Stimulated activated CD8-positive, alpha-beta memory T cell treated with anti-CD3 and anti-CD28 coated beads, Interleukin-4, amount 100 ng/mL, for 1 hour (primary cell): ENCODE measurements at regions not wholly inside any gene's neighbourhood (a gene's known extent, or its start where the extent isn't known, plus 50 kb on each side); places are given as distances from the start of the nearest gene placed in this dataset.

ENCODE experiments used
- DNase-seq, 2 donors: peaks; one replicate each; pipeline ENCODE4 v3.0.0-alpha.2; 2020; ENCODE audit warnings: low read depth in 2 of 2, low spot score in 1 of 2

DNA sequence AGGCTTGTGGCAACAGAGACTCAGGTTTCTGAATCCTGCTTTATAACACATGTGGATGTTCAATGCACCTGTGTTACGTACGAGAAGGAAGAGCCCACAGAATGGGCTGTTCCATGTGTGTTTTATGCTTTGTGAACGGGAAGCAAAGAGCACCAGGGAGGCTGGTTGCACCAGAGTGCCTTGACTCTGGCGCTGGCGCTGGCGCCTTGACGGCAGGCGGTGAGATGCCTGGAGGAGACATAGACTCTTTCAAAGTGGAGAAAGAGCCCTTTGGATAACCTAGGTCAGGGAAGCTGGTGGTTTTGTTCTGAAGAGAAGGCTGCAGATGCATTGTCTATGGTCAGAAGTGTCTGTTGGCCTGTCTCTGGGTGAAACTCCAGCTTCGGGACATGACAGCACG lies 80.2 kb upstream of the APCDD1 start:
- no peak for DNase-seq

DNA sequence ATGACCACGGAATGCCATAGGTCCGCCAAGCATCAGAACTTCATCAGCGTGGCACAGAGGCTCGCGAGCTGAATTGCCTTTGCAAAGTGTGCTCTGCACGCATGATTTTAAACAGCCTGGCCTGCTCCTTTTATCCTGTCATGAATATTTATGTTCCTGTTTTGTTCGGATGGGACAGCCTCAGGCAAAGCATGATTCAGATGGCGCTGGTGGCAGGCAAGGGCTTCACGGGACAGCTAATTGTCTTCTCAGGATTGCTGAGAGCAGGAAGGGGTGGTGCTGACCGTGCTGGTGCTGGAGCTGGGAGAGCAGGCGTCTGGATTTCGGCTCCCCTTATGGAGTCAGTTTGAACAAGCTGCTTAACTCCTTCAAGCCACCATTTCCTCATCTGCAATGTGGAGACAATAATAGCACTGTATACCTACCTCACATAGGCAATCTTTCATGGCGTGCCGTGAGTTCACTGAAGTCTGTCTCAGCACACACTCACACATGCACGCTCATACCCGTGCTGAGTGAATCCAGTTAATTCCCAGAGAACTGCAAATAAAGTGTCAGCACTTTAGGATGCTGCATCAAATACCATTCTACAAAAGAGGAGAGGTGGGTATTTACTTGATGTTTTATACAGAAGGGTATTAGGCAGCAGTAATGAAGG lies 79.7 kb upstream of the APCDD1 start:
- no peak for DNase-seq

DNA sequence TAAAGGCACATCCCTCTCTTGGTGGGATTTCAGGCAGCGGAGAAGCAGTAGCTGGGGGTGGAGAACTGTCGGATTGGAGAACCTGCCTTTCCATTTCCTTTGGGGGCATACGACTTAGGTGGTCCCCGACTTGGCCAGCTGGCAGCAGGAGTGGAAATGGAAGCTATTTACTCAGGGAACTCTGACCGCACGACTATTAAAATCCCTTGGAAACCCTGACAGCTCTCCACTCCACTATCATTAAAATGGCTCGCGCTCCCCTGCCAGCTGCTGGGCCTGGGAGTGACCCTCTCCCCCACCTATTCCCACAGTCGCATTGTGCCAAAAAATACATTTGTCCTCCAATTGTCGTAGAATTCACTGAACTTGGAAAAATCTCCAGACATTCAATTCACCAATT lies 77.7 kb upstream of the APCDD1 start:
- no peak for DNase-seq

DNA sequence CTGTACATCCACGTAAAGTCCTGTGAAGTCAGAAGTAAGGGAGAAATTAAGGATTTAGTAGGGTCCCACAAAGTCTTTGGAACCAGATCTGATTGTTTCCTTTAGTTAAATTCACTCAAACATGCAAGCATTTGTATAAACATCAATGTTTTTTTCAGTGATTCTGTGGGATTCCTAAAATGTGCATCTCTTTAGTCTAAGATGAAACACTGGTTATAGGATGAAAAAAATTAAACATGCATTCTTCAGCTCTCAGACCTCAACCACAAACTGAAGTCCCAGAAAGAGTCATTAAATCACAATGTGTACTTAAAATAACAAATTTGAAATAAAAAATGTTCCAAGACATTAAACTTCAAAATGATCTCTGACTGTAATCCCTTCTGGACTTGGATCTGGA lies 76.5 kb upstream of the APCDD1 start:
- DNase-seq, result no peak

DNA sequence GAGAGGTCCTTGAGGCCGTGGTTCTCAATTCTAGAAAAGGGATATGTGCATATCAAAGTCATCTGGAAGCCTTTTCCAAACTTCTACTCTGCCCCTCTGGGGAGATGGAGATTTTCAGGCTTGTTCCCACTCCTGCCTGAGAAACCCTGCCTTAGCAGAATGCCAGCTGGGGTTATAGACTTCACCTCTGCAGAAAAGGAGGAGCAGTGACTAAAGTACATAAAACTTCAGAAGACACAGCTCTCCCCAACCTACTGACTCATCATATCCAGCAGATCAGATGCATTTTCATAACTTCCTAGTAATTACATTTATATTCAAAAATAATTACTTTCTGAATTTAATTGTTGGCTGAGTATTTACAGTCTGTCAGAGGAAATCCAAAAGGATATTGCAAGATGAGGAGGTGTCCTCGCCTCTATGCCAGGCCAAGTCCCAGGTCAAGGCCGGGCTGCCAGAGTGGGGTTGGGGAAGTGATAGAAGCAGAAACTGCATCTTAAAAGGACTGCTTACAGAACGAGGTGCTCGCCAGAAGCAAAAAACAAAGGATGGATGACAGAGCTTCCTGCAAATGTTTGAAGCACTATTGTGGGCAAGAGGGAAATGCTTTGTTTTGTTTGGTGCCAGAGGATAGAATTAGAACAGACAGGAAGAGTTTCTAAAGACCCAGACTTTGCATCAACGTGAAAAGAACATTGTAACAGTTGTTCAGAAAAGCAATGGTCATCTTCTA lies 75.6 kb upstream of the APCDD1 start:
- no peak for DNase-seq

DNA sequence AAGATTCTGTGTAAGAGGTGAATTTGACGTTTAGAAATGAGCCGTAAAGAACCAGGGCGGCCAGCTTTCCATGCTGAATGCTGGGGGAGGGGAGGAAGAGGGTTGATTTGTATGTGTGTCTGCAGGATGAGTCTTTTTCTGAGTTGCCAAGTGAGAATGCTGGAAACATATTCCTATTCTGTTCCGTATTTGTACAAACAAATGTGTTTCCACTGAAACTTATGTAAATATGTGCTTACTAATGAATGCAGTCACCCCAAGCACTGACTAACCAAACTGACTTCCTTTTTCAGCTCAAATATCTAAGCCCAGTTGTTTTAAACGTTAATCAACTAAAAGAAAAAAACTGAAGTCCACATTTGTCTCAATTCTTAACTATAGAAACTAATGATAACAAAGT lies 74.9 kb upstream of the APCDD1 start:
- no peak for DNase-seq

DNA sequence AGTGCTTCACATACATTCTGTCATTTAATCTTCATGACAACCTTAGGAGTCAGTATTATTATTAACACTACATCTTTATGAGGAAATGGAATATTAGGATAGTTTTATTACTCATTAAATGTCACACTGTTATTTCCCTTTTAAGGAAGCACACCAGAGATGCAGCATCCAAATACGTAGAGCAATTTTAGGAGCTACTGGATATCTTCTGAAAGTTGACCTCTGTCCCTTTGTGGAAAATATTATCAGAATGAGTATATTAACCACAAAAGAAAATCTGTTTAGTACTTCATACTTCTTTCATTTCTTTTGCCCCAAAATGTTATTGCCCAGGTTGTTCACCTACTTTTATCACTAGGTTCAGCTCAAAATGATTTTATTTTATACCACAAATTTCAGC lies 72.9 kb upstream of the APCDD1 start:
- no peak for DNase-seq

GRCh38 chr18:10381951-10382350 lies 72.5 kb upstream of the APCDD1 start:
- DNase-seq, result no peak

DNA sequence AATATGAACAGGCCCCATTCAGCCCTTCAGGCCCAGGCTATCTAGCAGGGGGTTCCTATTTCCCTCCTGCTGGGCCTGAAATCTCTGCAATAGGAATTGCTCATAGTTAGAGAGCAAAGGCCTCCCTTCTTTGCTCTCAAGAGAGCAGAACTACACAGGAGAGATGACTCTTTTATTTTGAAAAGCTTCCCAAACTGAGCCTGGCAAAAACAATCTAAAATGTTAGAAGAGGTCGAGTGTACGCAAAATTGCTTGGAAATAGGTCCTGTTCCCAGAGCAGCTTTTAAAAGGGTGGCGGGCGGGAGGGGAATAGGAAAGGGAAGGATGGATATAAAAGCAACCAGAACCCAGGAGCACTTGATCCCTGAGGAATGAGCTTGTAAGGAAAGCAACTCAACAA lies 68.4 kb upstream of the APCDD1 start:
- DNase-seq, result no peak

- DNase-seq, result no peak
These were observed 67.5 kb upstream of the APCDD1 start for GRCh38 chr18:10386956-10387355.

- no peak for DNase-seq
These were observed 67.0 kb upstream of the APCDD1 start for GRCh38 chr18:10387399-10387798.

DNA sequence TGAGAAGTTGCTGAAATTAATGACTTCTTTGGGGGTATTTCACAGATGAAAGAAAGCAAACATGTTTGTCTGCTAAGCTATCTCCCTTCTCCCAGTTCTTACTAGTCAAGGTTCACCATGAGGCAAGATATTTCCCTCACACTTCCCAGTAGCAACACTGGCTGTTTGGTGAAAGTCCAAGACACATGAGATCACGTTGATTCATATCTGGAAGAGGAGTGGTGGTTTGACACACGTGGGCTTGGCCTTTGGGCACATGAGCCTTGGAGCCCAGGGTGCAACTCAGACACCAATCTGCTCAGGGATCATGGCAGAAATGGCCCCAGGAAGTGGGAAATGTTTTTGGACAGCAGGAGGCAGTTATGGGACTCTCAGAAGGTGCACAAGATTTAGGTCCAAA lies 66.1 kb upstream of the APCDD1 start:
- DNase-seq, result no peak

GRCh38 chr18:10391506-10391905 lies 62.9 kb upstream of the APCDD1 start:
- DNase-seq, result no peak

GRCh38 chr18:10397004-10397403 lies 57.4 kb upstream of the APCDD1 start:
- DNase-seq, result no peak

DNA sequence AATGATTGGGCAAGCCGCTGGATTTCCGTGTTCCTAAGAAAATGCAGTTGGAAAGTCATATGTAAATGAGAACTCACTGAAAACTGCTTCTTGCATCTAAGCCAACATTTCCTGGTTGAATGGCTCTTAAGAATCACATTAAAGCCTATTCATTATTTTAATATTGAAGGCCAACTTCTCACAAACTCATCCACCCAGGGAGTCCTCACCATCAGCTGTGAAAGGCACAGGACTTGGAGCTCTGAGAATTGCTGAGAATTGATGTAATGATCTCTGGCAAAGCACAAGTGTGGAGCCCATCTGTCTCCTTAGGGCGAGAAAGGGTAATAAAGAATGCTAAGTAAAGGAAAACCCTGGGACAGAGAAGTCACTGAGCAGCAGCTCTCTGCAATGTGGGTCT lies 55.9 kb upstream of the APCDD1 start:
- DNase-seq, result no peak

DNA sequence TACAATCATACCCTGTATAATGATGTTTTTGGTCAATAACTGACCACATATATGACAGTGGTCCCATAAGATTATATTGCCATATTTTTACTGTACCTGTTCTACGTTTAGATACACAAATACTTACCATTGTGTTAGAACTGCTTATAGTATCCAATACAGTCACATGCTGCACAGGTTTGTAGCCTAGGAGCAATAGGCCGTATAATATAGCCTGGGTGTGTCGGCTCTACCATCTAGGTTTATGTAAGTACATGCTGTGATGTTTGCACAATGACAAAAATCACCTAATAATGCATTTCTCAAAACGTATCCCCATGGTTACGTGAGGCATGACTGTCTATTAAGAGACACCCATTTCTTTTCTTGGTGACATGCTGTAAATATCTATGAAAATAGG lies 55.0 kb upstream of the APCDD1 start:
- no peak for DNase-seq

- DNase-seq, result no peak
These were observed 53.7 kb upstream of the APCDD1 start for GRCh38 chr18:10400534-10401307.

- no peak for DNase-seq
These were observed 52.9 kb upstream of the APCDD1 start for GRCh38 chr18:10401521-10401920.

DNA sequence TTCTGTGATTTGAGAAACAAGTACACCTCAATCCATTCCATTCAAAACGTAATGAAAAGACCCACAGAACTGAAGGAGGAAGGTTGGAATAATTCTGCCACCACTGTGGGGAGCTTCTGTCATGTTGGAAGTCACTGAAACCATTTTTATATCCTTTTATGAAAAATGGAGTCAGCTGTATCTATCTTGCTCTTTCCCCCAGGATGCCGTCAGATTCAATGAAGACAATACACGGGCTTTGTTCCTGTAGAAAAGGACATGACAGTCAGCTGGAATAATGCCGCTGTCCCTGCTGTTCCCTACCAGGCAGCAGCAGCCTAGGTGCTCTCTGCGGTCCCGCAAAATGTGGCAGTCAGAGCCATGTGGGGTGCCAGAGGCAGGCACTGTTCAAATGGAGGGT lies 52.5 kb upstream of the APCDD1 start:
- DNase-seq, result no peak

DNA sequence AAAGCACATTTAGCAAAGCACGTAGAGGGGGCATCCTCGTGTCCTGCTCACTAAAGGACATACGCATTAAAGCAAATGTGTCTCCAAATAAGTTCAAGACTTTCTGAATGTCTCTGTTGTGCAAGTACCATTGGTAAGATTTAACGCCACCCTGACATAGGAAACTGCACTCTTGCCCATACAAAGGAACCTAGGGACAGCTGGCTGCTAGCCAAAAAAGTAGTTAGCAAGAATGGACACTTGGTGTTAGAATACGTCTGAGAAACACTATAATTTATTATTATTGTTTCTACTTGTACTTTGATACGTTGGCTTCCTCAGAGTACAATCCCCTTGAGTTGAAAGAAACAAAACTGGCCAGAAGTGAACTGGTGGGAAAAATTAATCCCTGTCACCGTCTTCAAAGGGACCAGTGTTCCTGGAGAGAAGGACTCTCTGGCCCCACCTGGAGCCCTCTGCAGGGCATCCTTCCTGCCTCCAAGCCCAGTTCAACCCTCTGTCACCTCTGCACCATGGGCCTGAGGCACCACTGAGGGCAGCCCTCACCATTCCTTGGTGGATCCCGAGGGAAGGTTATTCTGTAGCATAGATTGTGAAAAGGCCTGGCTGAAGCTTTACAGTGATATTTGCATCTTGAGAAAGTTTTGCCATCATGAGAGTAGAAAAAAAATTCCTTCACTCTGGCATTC lies 51.4 kb upstream of the APCDD1 start:
- DNase-seq, result no peak

DNA sequence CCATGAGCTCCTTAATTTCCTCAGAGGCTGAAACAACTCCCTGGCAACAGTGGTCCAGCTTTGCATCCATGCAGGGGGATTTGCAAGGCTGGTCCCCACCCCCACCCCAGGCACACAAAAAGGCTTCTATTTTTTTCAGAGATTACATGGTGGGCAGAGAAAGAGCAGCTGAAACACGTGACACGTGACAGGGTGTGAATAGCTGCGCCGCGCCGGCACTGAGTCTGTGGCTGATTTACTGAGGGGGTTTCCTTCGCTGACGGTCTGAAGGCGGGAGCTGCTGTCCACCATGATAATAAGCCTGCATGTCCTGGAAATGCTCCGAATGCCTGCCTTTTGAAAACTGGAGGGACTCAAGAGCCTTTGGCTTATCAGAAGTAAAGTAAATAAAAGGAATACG lies 50.7 kb upstream of the APCDD1 start:
- DNase-seq, result no peak

- no peak for DNase-seq
These were observed 50.3 kb upstream of the APCDD1 start for GRCh38 chr18:10404168-10404567.
